K562 (cell line): ENCODE measurements at regions not wholly inside any gene's neighbourhood (a gene's known extent, or its start where the extent isn't known, plus 50 kb on each side); places are given as distances from the start of the nearest gene placed in this dataset.

Experiments used
- ATAC-seq: fragments of 200-7000 bp; cut with Tn5 transposase; 3 replicates; pipeline ENCODE4 v1.9.1; 2020; ENCODE audit warnings: moderate library complexity
- BruUV-seq: library from RNA; stranded (reverse); fragments of 400-500 nt; replicated peaks from 2 replicates; lab custom pipeline; 2021; lab: Mats Ljungman, UMichigan
- CTCF ChIA-PET: fragments of 300-600 bp; formaldehyde crosslinking; extraction: SDS; loops from one replicate; lab custom pipeline; 2021; ENCODE audit warnings: low intra/inter-chr PET ratio; lab: Yijun Ruan, JAX
- POLR2A ChIA-PET: fragments of 300-600, 350-650 bp; sonication (Branson Sonifier 250); formaldehyde crosslinking; extraction: SDS; loops from one replicate; lab custom pipeline; 2021; ENCODE audit warnings: antibody characterized with exemption, inconsistent platforms; lab: Yijun Ruan, JAX
- DNase-seq, 4 experiments: peaks; one replicate each; pipeline versions ENCODE4 v3.0.0 to v3.0.0-alpha.2; 2011 to 2018; ENCODE audit warnings: low spot score in 3 of 4, mixed read lengths in 3 of 4; ENCODE audit errors: extremely low read depth in 1 of 4
- FAIRE-seq: peaks from 2 replicates; lab custom pipeline; 2011; peaks lifted over from hg19 to GRCh38; lab: Jason Lieb, UNC
- H2AFZ ChIP-seq: 2 replicates; pipeline ENCODE4 v1.6.0; 2011; ENCODE audit warnings: low read depth, low read length, control low read depth, inconsistent platforms
- H3K27ac ChIP-seq: fragments of 200-600 bp; 3 replicates; pipeline ENCODE4 v1.8.0; 2011; ENCODE audit warnings: low read depth, mild to moderate bottlenecking, control low read depth, inconsistent platforms, low read length, moderate library complexity, mixed read lengths; ENCODE audit errors: extremely low read depth
- H3K27me3 ChIP-seq, 2 experiments: fragments of 300-600 bp in 1 of 2; 2 replicates in 1 of 2; 3 replicates in 1 of 2; pipeline versions ENCODE4 v1.6.0 to v1.8.0; 2011; ENCODE audit warnings: inconsistent platforms in 2 of 2, low read length in 2 of 2, mild to moderate bottlenecking in 1 of 2, mixed read lengths in 1 of 2, moderate library complexity in 1 of 2; ENCODE audit not compliant: control insufficient read depth in 2 of 2, insufficient read depth in 2 of 2
- H3K36me3 ChIP-seq: fragments of 300-600 bp; 3 replicates; pipeline ENCODE4 v1.8.0; 2011; ENCODE audit warnings: mild to moderate bottlenecking, low read length, inconsistent platforms; ENCODE audit not compliant: control insufficient read depth, insufficient read depth
- H3K4me1 ChIP-seq, 2 experiments: fragments of 200-600 bp in 1 of 2; replicated peaks in 1 of 2; 2 replicates in 1 of 2; 3 replicates in 1 of 2; pipeline versions ENCODE4 v1.5.1 to v1.8.0; 2011; ENCODE audit warnings: inconsistent platforms in 2 of 2, low read length in 2 of 2, mild to moderate bottlenecking in 1 of 2, mixed read lengths in 1 of 2, moderate library complexity in 1 of 2; ENCODE audit not compliant: control insufficient read depth in 2 of 2, insufficient read depth in 2 of 2
- H3K4me2 ChIP-seq: 2 replicates; pipeline ENCODE4 v1.6.1; 2011; ENCODE audit warnings: low read length, control low read depth, inconsistent platforms, mixed read lengths; ENCODE audit not compliant: insufficient read depth
- H3K4me3 ChIP-seq: fragments of 200-600 bp; sonication (generic), shearing (Covaris generic); 2 replicates; pipeline ENCODE4 v1.5.1; 2016; ENCODE audit warnings: control low read depth, inconsistent platforms
- H3K79me2 ChIP-seq: fragments of 200-600 bp; 3 replicates; pipeline ENCODE4 v1.8.0; 2011; ENCODE audit warnings: low read length, inconsistent platforms; ENCODE audit not compliant: control insufficient read depth, insufficient read depth
- H3K9ac ChIP-seq, 2 experiments: 2 replicates each; pipeline versions ENCODE4 v1.6.0 to v1.6.1; 2011; ENCODE audit warnings: low read depth in 2 of 2, low read length in 2 of 2, control low read depth in 1 of 2, inconsistent platforms in 1 of 2, mild to moderate bottlenecking in 1 of 2, mixed read lengths in 1 of 2; ENCODE audit not compliant: insufficient read depth in 1 of 2
- H3K9me1 ChIP-seq: one replicate; pipeline ENCODE4 v1.6.0; 2011; ENCODE audit warnings: inconsistent platforms, mild to moderate bottlenecking, low read length, moderate library complexity; ENCODE audit not compliant: control insufficient read depth, insufficient read depth
- H3K9me3 ChIP-seq: replicated peaks from 2 replicates; pipeline ENCODE4 v1.5.1; 2011; ENCODE audit warnings: low read depth, low read length, inconsistent platforms; ENCODE audit not compliant: control insufficient read depth, insufficient read depth
- H4K20me1 ChIP-seq: replicated peaks from 2 replicates; pipeline ENCODE4 v1.6.1; 2011; ENCODE audit warnings: low read length, inconsistent platforms, mixed read lengths; ENCODE audit not compliant: control insufficient read depth, insufficient read depth
- CHD4 ChIP-seq: fragments of 200-600 bp; sonication (generic); IDR thresholded peaks from 3 replicates; pipeline ENCODE4 v1.6.1; 2012; ENCODE audit warnings: low read depth, mild to moderate bottlenecking, mixed read lengths, low read length, inconsistent platforms; ENCODE audit not compliant: insufficient read depth, insufficient replicate concordance, poor library complexity, severe bottlenecking
- DPF2 ChIP-seq: fragments of 450-650 bp; IDR thresholded peaks from 2 replicates; pipeline ENCODE4 v1.6.1; 2016
- FOXJ3 ChIP-seq: sonication (generic); formaldehyde crosslinking; IDR thresholded peaks from 2 replicates; pipeline ENCODE4 v1.4.0; 2020; ENCODE audit warnings: mild to moderate bottlenecking, missing genetic modification reagents
- GTF2F1 ChIP-seq: IDR thresholded peaks from 2 replicates; pipeline ENCODE4 v1.6.1; 2011; ENCODE audit warnings: low read depth, low read length, improper control_type of control experiment
- HNRNPL ChIP-seq: fragments of 200-400 bp; formaldehyde crosslinking; IDR thresholded peaks from 2 replicates; pipeline ENCODE4 v1.6.1; 2017; ENCODE audit warnings: low read depth, mild to moderate bottlenecking, low read length
- MAX ChIP-seq: sonication (generic); formaldehyde crosslinking; IDR thresholded peaks from 2 replicates; pipeline ENCODE4 v1.9.0; 2022; ENCODE audit warnings: mild to moderate bottlenecking, missing genetic modification reagents
- RBFOX2 ChIP-seq: fragments of 200-400 bp; formaldehyde crosslinking; IDR thresholded peaks from 2 replicates; pipeline ENCODE4 v1.6.1; 2017; ENCODE audit warnings: low read depth, mild to moderate bottlenecking, low read length, moderate library complexity
- SMARCA5 ChIP-seq: fragments of 450-650 bp; IDR thresholded peaks from 2 replicates; pipeline ENCODE4 v1.6.1; 2016
- TAF15 ChIP-seq: fragments of 200-400 bp; formaldehyde crosslinking; IDR thresholded peaks from 2 replicates; pipeline ENCODE4 v1.6.1; 2017; ENCODE audit warnings: mild to moderate bottlenecking, low read depth, low read length, moderate library complexity
- TEAD1 ChIP-seq, 2 experiments: fragments of 450-650 bp in 1 of 2; sonication (generic) in 1 of 2; formaldehyde crosslinking; IDR thresholded peaks; 2 replicates each; pipeline versions ENCODE4 v1.4.0 to v1.8.0; 2020 to 2022; ENCODE audit warnings: mild to moderate bottlenecking in 2 of 2, missing genetic modification reagents in 1 of 2
- TEAD4 ChIP-seq, 2 experiments: sonication (generic) in 1 of 2; formaldehyde crosslinking in 1 of 2; IDR thresholded peaks; 2 replicates each; pipeline versions ENCODE4 v1.6.1 to v1.8.0; 2012 to 2022; ENCODE audit warnings: borderline replicate concordance in 1 of 2, inconsistent platforms in 1 of 2, low read length in 1 of 2, mild to moderate bottlenecking in 1 of 2, missing genetic modification reagents in 1 of 2
- TFAP4 ChIP-seq: sonication (generic); formaldehyde crosslinking; IDR thresholded peaks from 2 replicates; pipeline ENCODE4 v1.8.0; 2022; ENCODE audit warnings: missing genetic modification reagents, mild to moderate bottlenecking, moderate library complexity, borderline replicate concordance
- ZNF316 ChIP-seq: fragments of 450-650 bp; IDR thresholded peaks from 2 replicates; pipeline ENCODE4 v1.6.1; 2016
- ZNF778 ChIP-seq: fragments of 450-650 bp; formaldehyde crosslinking; IDR thresholded peaks from 2 replicates; pipeline ENCODE4 v1.4.0; 2020; ENCODE audit warnings: mild to moderate bottlenecking, moderate library complexity
- WGBS: fragments of 100-300 bp; shearing (Covaris generic); methylation state at CpG from one replicate; pipeline ENCODE4 v1.1.6; 2016; ENCODE audit warnings: low coverage, mixed read lengths; ENCODE audit not compliant: insufficient coverage; ENCODE audit errors: missing lambda C conversion rate; 5-methylcytosine and 5-hydroxymethylcytosine counted together
- in situ Hi-C: fragments of 300-500 bp; cut with MboI; formaldehyde crosslinking; loops from 4 replicates; pipeline ENCODE4 v1.15.0; 2018; ENCODE audit warnings: inconsistent platforms, mixed read lengths
- intact Hi-C: fragments of 100-400 bp; cut with micrococcal nuclease; formaldehyde crosslinking; loops from 2 replicates; pipeline ENCODE4 v1.14.2; 2022
- TF ChIP-seq, protein P1 (sequence below): sonication (generic); formaldehyde crosslinking; IDR thresholded peaks from 2 replicates; pipeline ENCODE4 v1.8.1; 2022; ENCODE audit warnings: missing genetic modification reagents
- TF ChIP-seq, protein P2 (sequence below): fragments of 250-450 bp; sonication (Bioruptor Pico); IDR thresholded peaks from 2 replicates; pipeline ENCODE4 v1.5.0; 2021
- TF ChIP-seq, protein P3 (sequence below): IDR thresholded peaks from 2 replicates; pipeline ENCODE4 v1.6.1; 2011; ENCODE audit warnings: borderline replicate concordance, low read depth, mild to moderate bottlenecking, moderate library complexity, low read length; ENCODE audit not compliant: insufficient read depth, poor library complexity, severe bottlenecking

GRCh38 chr17:71067669-71068407 lies 898.5 kb downstream of the KCNJ2 start:
- in situ Hi-C loops: no loop called here
- BruUV-seq: no TSS peak

More at GRCh38 chr17:71067669-71068407, 898.5 kb downstream of the KCNJ2 start:
- 2% methylated on average over 9 of the region's 9 CpGs for WGBS
- H3K9me1 ChIP-seq: no peaks in the 10 kb centered on the region
- DNase-seq: no peak
- ATAC-seq: no peak
- no peak overlapping the region for H3K27ac ChIP-seq
- H2AFZ ChIP-seq: no peak overlapping the region
- H3K4me1 ChIP-seq: no peaks in the 10 kb centered on the region
- H3K4me2 ChIP-seq: no peak overlapping the region
- TF ChIP-seq ZNF316: no peak
- TF ChIP-seq TEAD4 (IDR thresholded peaks at IDR 0.05; ENCODE audit: low read length): no peak
- no peak for TF ChIP-seq TEAD4 (CRISPR knock-in tag; IDR thresholded peaks at IDR 0.05; ENCODE audit: borderline replicate concordance)
- no peak for TF ChIP-seq HNRNPL
- no peak for TF ChIP-seq TEAD1 (CRISPR knock-in tag; IDR thresholded peaks at IDR 0.05)
- TF ChIP-seq DPF2: no peak
- no peak for TF ChIP-seq CHD4
- no peak for TF ChIP-seq GTF2F1
- no peak for TF ChIP-seq ZNF778
- TF ChIP-seq, protein P1, sequence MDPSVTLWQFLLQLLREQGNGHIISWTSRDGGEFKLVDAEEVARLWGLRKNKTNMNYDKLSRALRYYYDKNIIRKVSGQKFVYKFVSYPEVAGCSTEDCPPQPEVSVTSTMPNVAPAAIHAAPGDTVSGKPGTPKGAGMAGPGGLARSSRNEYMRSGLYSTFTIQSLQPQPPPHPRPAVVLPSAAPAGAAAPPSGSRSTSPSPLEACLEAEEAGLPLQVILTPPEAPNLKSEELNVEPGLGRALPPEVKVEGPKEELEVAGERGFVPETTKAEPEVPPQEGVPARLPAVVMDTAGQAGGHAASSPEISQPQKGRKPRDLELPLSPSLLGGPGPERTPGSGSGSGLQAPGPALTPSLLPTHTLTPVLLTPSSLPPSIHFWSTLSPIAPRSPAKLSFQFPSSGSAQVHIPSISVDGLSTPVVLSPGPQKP (CRISPR knock-in tag): no peak
- no peak for TF ChIP-seq RBFOX2
- no peak for TF ChIP-seq SMARCA5
- TF ChIP-seq, protein P2, sequence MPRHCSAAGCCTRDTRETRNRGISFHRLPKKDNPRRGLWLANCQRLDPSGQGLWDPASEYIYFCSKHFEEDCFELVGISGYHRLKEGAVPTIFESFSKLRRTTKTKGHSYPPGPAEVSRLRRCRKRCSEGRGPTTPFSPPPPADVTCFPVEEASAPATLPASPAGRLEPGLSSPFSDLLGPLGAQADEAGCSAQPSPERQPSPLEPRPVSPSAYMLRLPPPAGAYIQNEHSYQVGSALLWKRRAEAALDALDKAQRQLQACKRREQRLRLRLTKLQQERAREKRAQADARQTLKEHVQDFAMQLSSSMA (CRISPR knock-in tag): no peak
- no peak for TF ChIP-seq TFAP4 (CRISPR knock-in tag)
- TF ChIP-seq, protein P3, sequence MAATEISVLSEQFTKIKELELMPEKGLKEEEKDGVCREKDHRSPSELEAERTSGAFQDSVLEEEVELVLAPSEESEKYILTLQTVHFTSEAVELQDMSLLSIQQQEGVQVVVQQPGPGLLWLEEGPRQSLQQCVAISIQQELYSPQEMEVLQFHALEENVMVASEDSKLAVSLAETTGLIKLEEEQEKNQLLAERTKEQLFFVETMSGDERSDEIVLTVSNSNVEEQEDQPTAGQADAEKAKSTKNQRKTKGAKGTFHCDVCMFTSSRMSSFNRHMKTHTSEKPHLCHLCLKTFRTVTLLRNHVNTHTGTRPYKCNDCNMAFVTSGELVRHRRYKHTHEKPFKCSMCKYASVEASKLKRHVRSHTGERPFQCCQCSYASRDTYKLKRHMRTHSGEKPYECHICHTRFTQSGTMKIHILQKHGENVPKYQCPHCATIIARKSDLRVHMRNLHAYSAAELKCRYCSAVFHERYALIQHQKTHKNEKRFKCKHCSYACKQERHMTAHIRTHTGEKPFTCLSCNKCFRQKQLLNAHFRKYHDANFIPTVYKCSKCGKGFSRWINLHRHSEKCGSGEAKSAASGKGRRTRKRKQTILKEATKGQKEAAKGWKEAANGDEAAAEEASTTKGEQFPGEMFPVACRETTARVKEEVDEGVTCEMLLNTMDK: no peak
- TF ChIP-seq TAF15: no peak
- no peak for TF ChIP-seq MAX
- TF ChIP-seq FOXJ3: no peak
- H3K36me3 ChIP-seq: no peaks in the 10 kb centered on the region
- no peaks in the 10 kb centered on the region for H3K79me2 ChIP-seq
- no peaks in the 10 kb centered on the region for H4K20me1 ChIP-seq
- H3K9me3 ChIP-seq: no peaks in the 10 kb centered on the region
- H3K4me3 ChIP-seq: no peak overlapping the region
- ChIA-PET CTCF (no interaction called here), POLR2A (no interaction called here)
- no peaks in the 10 kb centered on the region for H3K27me3 ChIP-seq
- H3K9ac ChIP-seq: no peak overlapping the region
- no peak for FAIRE-seq
- intact Hi-C loops: no loop called here
